IMR-90 (cell line): ENCODE measurements at regions not wholly inside any gene's neighbourhood (a gene's known extent, or its start where the extent isn't known, plus 50 kb on each side); places are given as distances from the start of the nearest gene placed in this dataset.
"Not testable (repeated sequence)": the region's sequence is repeated elsewhere in the genome, so short reads cannot be mapped to it uniquely, and the experiment has no call there.

Source experiments
- ATAC-seq: fragments of 200-7000 bp; cut with Tn5 transposase; 2 replicates; pipeline ENCODE4 v1.9.1; 2020; ENCODE audit warnings: low read depth, mild to moderate bottlenecking, moderate library complexity
- BruUV-seq: library from RNA; stranded (reverse); fragments of 400-500 nt; replicated peaks from 2 replicates; lab custom pipeline; 2021; lab: Mats Ljungman, UMichigan
- CTCF ChIA-PET: fragments of 300-600 bp; formaldehyde crosslinking; extraction: SDS; loops from one replicate; lab custom pipeline; 2021; ENCODE audit warnings: antibody characterized with exemption; lab: Yijun Ruan, JAX
- POLR2A ChIA-PET: fragments of 300-600 bp; sonication (Branson Sonifier 250); formaldehyde crosslinking; loops from one replicate; lab custom pipeline; 2022; ENCODE audit warnings: antibody characterized with exemption; ENCODE audit not compliant: unreplicated experiment; lab: Charles Lee
- DNase-seq: peaks from one replicate; pipeline ENCODE4 v3.0.0; 2013
- H2AFZ ChIP-seq: replicated peaks from 2 replicates; pipeline ENCODE3; 2013; ENCODE audit warnings: low read length, mild to moderate bottlenecking; ENCODE audit not compliant: poor library complexity
- H2AK5ac ChIP-seq: 2 replicates; pipeline ENCODE4 v1.6.1; 2013; ENCODE audit warnings: low read depth, low read length, inconsistent platforms
- H2AK9ac ChIP-seq: replicated peaks from 2 replicates; pipeline ENCODE3; 2013; ENCODE audit warnings: mild to moderate bottlenecking, low read depth, low read length, moderate library complexity; ENCODE audit not compliant: poor library complexity
- H2BK120ac ChIP-seq: 2 replicates; pipeline ENCODE4 v1.6.1; 2013; ENCODE audit warnings: low read depth, low read length, inconsistent platforms
- H2BK15ac ChIP-seq: 3 replicates; pipeline ENCODE4 v1.6.1; 2013; ENCODE audit warnings: low read depth, low read length, inconsistent platforms
- H2BK20ac ChIP-seq: 2 replicates; pipeline ENCODE4 v1.6.1; 2013; ENCODE audit warnings: low read depth, mild to moderate bottlenecking, inconsistent platforms, low read length, moderate library complexity
- H2BK5ac ChIP-seq: 2 replicates; pipeline ENCODE4 v1.6.1; 2013; ENCODE audit warnings: mild to moderate bottlenecking, low read depth, low read length, inconsistent platforms; ENCODE audit not compliant: poor library complexity, severe bottlenecking
- H3K14ac ChIP-seq: replicated peaks from 2 replicates; pipeline ENCODE4 v1.6.1; 2013; ENCODE audit warnings: low read depth, low read length, inconsistent platforms
- H3K18ac ChIP-seq: 2 replicates; pipeline ENCODE4 v1.6.1; 2013; ENCODE audit warnings: low read depth, low read length, control low read depth
- H3K23ac ChIP-seq: 2 replicates; pipeline ENCODE4 v1.6.1; 2013; ENCODE audit warnings: low read depth, low read length, inconsistent platforms
- H3K27ac ChIP-seq: 2 replicates; pipeline ENCODE4 v1.5.1; 2013; ENCODE audit warnings: mild to moderate bottlenecking, control low read depth, low read length; ENCODE audit not compliant: insufficient read depth
- H3K27me3 ChIP-seq: 2 replicates; pipeline ENCODE4 v1.6.1; 2013; ENCODE audit warnings: low read length; ENCODE audit not compliant: control insufficient read depth, insufficient read depth
- H3K36me3 ChIP-seq: 2 replicates; pipeline ENCODE4 v1.6.1; 2013; ENCODE audit warnings: low read length, mixed read lengths; ENCODE audit not compliant: control insufficient read depth, insufficient read depth
- H3K4ac ChIP-seq: 2 replicates; pipeline ENCODE4 v1.6.1; 2013; ENCODE audit warnings: low read depth, low read length, inconsistent platforms
- H3K4me1 ChIP-seq: 2 replicates; pipeline ENCODE4 v1.6.1; 2013; ENCODE audit warnings: low read length, mixed read lengths; ENCODE audit not compliant: control insufficient read depth, insufficient read depth
- H3K4me2 ChIP-seq: 2 replicates; pipeline ENCODE4 v1.6.1; 2013; ENCODE audit warnings: low read depth, mild to moderate bottlenecking, control low read depth, low read length, moderate library complexity
- H3K4me3 ChIP-seq: 2 replicates; pipeline ENCODE4 v1.5.1; 2013; ENCODE audit warnings: low read depth, mild to moderate bottlenecking, control low read depth, low read length, moderate library complexity; ENCODE audit not compliant: insufficient read depth
- H3K56ac ChIP-seq: 2 replicates; pipeline ENCODE4 v1.6.1; 2013; ENCODE audit warnings: low read length, inconsistent platforms; ENCODE audit not compliant: insufficient read depth; ENCODE audit errors: extremely low read depth
- H3K79me1 ChIP-seq, 2 experiments: 2 replicates each; pipeline ENCODE4 v1.6.1; 2013; ENCODE audit warnings: low read length in 2 of 2, inconsistent platforms in 1 of 2, low read depth in 1 of 2
- H3K9ac ChIP-seq: 2 replicates; pipeline ENCODE4 v1.6.1; 2013; ENCODE audit warnings: low read depth, low read length, control low read depth
- H3K9me1 ChIP-seq: 2 replicates; pipeline ENCODE4 v1.6.1; 2013; ENCODE audit warnings: low read length, inconsistent platforms; ENCODE audit not compliant: insufficient read depth
- H3K9me3 ChIP-seq: 2 replicates; pipeline ENCODE4 v1.6.1; 2013; ENCODE audit warnings: low read length; ENCODE audit not compliant: control insufficient read depth, insufficient read depth
- H4K20me1 ChIP-seq: 2 replicates; pipeline ENCODE4 v1.6.1; 2013; ENCODE audit warnings: low read length, inconsistent platforms; ENCODE audit not compliant: insufficient read depth
- H4K5ac ChIP-seq: 2 replicates; pipeline ENCODE4 v1.6.1; 2013; ENCODE audit warnings: mild to moderate bottlenecking, low read depth, low read length, control low read depth
- H4K8ac ChIP-seq, 2 experiments: 2 replicates each; pipeline ENCODE4 v1.6.1; 2013; ENCODE audit warnings: low read depth in 2 of 2, low read length in 2 of 2, control low read depth in 1 of 2, inconsistent platforms in 1 of 2
- H4K91ac ChIP-seq: 2 replicates; pipeline ENCODE4 v1.6.1; 2013; ENCODE audit warnings: low read depth, low read length, inconsistent platforms; ENCODE audit not compliant: insufficient read depth
- CEBPB ChIP-seq: IDR thresholded peaks from 2 replicates; pipeline ENCODE4 v1.6.1; 2012; ENCODE audit warnings: low read depth, low read length, improper control_type of control experiment
- POLR2A ChIP-seq: IDR thresholded peaks from 2 replicates; pipeline ENCODE4 v1.6.1; 2012; ENCODE audit warnings: mild to moderate bottlenecking, low read depth, low read length
- WGBS, 2 experiments: methylation state at CpG; one replicate each; pipeline versions ENCODE4 v1.1.5 to v1.1.7; 2013; ENCODE audit warnings: missing lambda C conversion rate in 2 of 2; ENCODE audit not compliant: insufficient read length in 1 of 2; ENCODE audit errors: extremely low coverage in 2 of 2; 5-methylcytosine and 5-hydroxymethylcytosine counted together
- dilution Hi-C: fragments of 300-500 bp; cut with HindIII; formaldehyde crosslinking; loops from one replicate; pipeline ENCODE4 v1.14.3; 2018; ENCODE audit warnings: low sequenced_read_pairs; ENCODE audit not compliant: unreplicated experiment
- in situ Hi-C: fragments of 300-500 bp; cut with MboI; formaldehyde crosslinking; loops from 3 replicates; pipeline ENCODE4 v1.14.3; 2019; ENCODE audit warnings: low sequenced_read_pairs, inconsistent platforms, mixed read lengths
- intact Hi-C: fragments of 100-400 bp; cut with micrococcal nuclease; formaldehyde crosslinking; loops from 2 replicates; pipeline ENCODE4 v1.10.0; 2022

GRCh38 chr20:12750221-12750620 lies 258.6 kb upstream of the SPTLC3 start:
- Histone ChIP-seq H3K4me1 (no peaks in the 10 kb centered on the region), H2BK20ac (no peak overlapping the region), H3K27me3 (no peaks in the 10 kb centered on the region), H2AK9ac (no peak overlapping the region), H4K8ac (no peak overlapping the region), H3K23ac (no peak overlapping the region), H3K27ac (no peak overlapping the region), H3K4ac (no peak overlapping the region), H3K36me3 (no peaks in the 10 kb centered on the region), H3K18ac (no peak overlapping the region), H3K56ac (no peak overlapping the region), H2BK5ac (no peak overlapping the region), H3K9me3 (peaks cover 13% of the 10 kb centered on the region), H3K4me2 (no peak overlapping the region), H3K9ac (no peak overlapping the region), H3K9me1 (no peaks in the 10 kb centered on the region), H4K5ac (no peak overlapping the region), H2AFZ (no peak overlapping the region), H4K91ac (no peak overlapping the region), H2BK15ac (no peak overlapping the region), H2BK120ac (no peak overlapping the region), H3K79me1 (no peaks in the 10 kb centered on the region), H2AK5ac (no peak overlapping the region), H3K14ac (no peak overlapping the region), H3K4me3 (no peak overlapping the region), H4K20me1 (no peaks in the 10 kb centered on the region)
- in situ Hi-C loops (no loop called here), intact Hi-C loops (no loop called here), dilution Hi-C loops (no loop called here)
- POLR2A ChIA-PET: no interaction called here
- ATAC-seq (no peak), DNase-seq (no peak)
- WGBS, 2 experiments: 44% methylated on average over 2 of the region's 6 CpGs; no CpG with 5 or more reads in 1 of the 2 experiments
- BruUV-seq: no TSS peak
- CTCF ChIA-PET: no interaction called here
- no peak for TF ChIP-seq POLR2A
- TF ChIP-seq CEBPB: no peak

GRCh38 chr20:12752900-12753693 lies 255.7 kb upstream of the SPTLC3 start:
- H4K20me1 ChIP-seq, H3K4me1 ChIP-seq, H2AFZ ChIP-seq, H3K27me3 ChIP-seq, CTCF ChIA-PET, H3K14ac ChIP-seq, H3K56ac ChIP-seq, H3K4me2 ChIP-seq, ATAC-seq, POLR2A ChIA-PET, in situ Hi-C loops, DNase-seq, H3K9me1 ChIP-seq, H4K91ac ChIP-seq, H2BK5ac ChIP-seq, H3K4ac ChIP-seq, H3K79me1 ChIP-seq, H2BK120ac ChIP-seq, H2AK9ac ChIP-seq, H2BK15ac ChIP-seq, H2BK20ac ChIP-seq, BruUV-seq, H3K18ac ChIP-seq, dilution Hi-C loops, H4K8ac ChIP-seq, H3K36me3 ChIP-seq, H3K4me3 ChIP-seq, H3K23ac ChIP-seq, H2AK5ac ChIP-seq, H3K27ac ChIP-seq, H4K5ac ChIP-seq, H3K9ac ChIP-seq, intact Hi-C loops: not testable (repeated sequence)
- peaks cover 11% of the 10 kb centered on the region for H3K9me3 ChIP-seq
- WGBS, 2 experiments: 64% methylated on average over 3 of the region's 9 CpGs; no CpG with 5 or more reads in 1 of the 2 experiments
